ENCODE measurements at regions not wholly inside any gene's neighbourhood (a gene's known extent, or its start where the extent isn't known, plus 50 kb on each side); places are given as distances from the start of the nearest gene placed in this dataset.
"Not testable (repeated sequence)": the region's sequence is repeated elsewhere in the genome, so short reads cannot be mapped to it uniquely, and the experiment has no call there.

- H3K4me1 Mint-ChIP-seq; H3K9me3 ChIP-seq (ENCODE audit: control extremely low read depth in 1 of 3, control insufficient read depth in 2 of 3, insufficient read depth in 1 of 3, low read length in 2 of 3); H2AFZ ChIP-seq (ENCODE audit: insufficient read depth, low read depth, low read length, poor library complexity, severe bottlenecking); H3K79me2 ChIP-seq (ENCODE audit: control insufficient read depth, insufficient read depth, low read length); H3K27ac Mint-ChIP-seq; H3K27me3 ChIP-seq (replicated peaks in 1 of 4; ENCODE audit: control extremely low read depth in 1 of 4, control insufficient read depth in 3 of 4, insufficient read depth in 4 of 4, low read length in 3 of 4); H3K4me3 ChIP-seq (ENCODE audit: control extremely low read depth in 1 of 5, extremely low read depth in 1 of 5, insufficient read depth in 1 of 5, low read depth in 2 of 5, low read length in 4 of 5); ATAC-seq (ENCODE audit: low read depth); intact Hi-C loops (cut with micrococcal nuclease); H3K36me3 ChIP-seq (replicated peaks in 1 of 2; ENCODE audit: control extremely low read depth in 1 of 2, control insufficient read depth in 1 of 2, extremely low read depth in 1 of 2, insufficient read depth in 2 of 2, low read length in 1 of 2); POLR2A ChIA-PET; H3K9me3 Mint-ChIP-seq (ENCODE audit: insufficient read depth); H3K4me1 ChIP-seq (ENCODE audit: control insufficient read depth in 2 of 2, insufficient read depth in 2 of 2, low read length in 2 of 2); H3K4me2 ChIP-seq (replicated peaks; ENCODE audit: low read depth, low read length, poor library complexity, severe bottlenecking); H3K9ac ChIP-seq (ENCODE audit: low read length); H4K20me1 ChIP-seq (ENCODE audit: control insufficient read depth, insufficient read depth, low read length, poor library complexity, severe bottlenecking); DNase-seq; H3K27ac ChIP-seq (ENCODE audit: low read length in 2 of 2); CTCF ChIA-PET; H3K4me3 Mint-ChIP-seq: not testable (repeated sequence)
- H3K27me3 Mint-ChIP-seq = peaks cover 13% of the 10 kb centered on the region
- WGBS (ENCODE audit: insufficient coverage) = 80% methylated on average over 1 of the region's 3 CpGs
Observed at GRCh38 chr14:23892289-23892688, 61.3 kb upstream of the DHRS4 start.

GRCh38 chr14:23894362-23895052, 59.1 kb upstream of the DHRS4 start:
- Histone ChIP-seq H3K79me2 (ENCODE audit: control insufficient read depth, insufficient read depth, low read length) (no peaks in the 10 kb centered on the region), H3K4me3 (ENCODE audit: control extremely low read depth in 1 of 5, extremely low read depth in 1 of 5, insufficient read depth in 1 of 5, low read depth in 2 of 5, low read length in 4 of 5) (no peak overlapping the region), H3K4me1 (ENCODE audit: control insufficient read depth in 2 of 2, insufficient read depth in 2 of 2, low read length in 2 of 2) (no peaks in the 10 kb centered on the region), H2AFZ (ENCODE audit: insufficient read depth, low read depth, low read length, poor library complexity, severe bottlenecking) (no peak overlapping the region), H3K9me3 (ENCODE audit: control extremely low read depth in 1 of 3, control insufficient read depth in 2 of 3, insufficient read depth in 1 of 3, low read length in 2 of 3) (peaks cover 0 to 9% (median 0%) of the 10 kb centered on the region in 3 donors), H3K27ac (ENCODE audit: low read length in 2 of 2) (no peak overlapping the region), H3K9ac (ENCODE audit: low read length) (no peak overlapping the region), H3K4me2 (replicated peaks; ENCODE audit: low read depth, low read length, poor library complexity, severe bottlenecking) (no peak overlapping the region), H3K27me3 (replicated peaks in 1 of 4; ENCODE audit: control extremely low read depth in 1 of 4, control insufficient read depth in 3 of 4, insufficient read depth in 4 of 4, low read length in 3 of 4) (peaks cover 0 to 3% (median 0%) of the 10 kb centered on the region in 4 experiments), H3K36me3 (replicated peaks in 1 of 2; ENCODE audit: control extremely low read depth in 1 of 2, control insufficient read depth in 1 of 2, extremely low read depth in 1 of 2, insufficient read depth in 2 of 2, low read length in 1 of 2) (no peaks in the 10 kb centered on the region), H4K20me1 (ENCODE audit: control insufficient read depth, insufficient read depth, low read length, poor library complexity, severe bottlenecking) (no peaks in the 10 kb centered on the region)
- H3K4me3 Mint-ChIP-seq = no peak overlapping the region
- CTCF ChIA-PET = no interaction called here
- intact Hi-C loops (cut with micrococcal nuclease) = no loop called here
- ATAC-seq (ENCODE audit: low read depth) (no peak), DNase-seq (no peak)
- 90% methylated on average over 4 of the region's 4 CpGs for WGBS (ENCODE audit: insufficient coverage)
- no peaks in the 10 kb centered on the region for H3K9me3 Mint-ChIP-seq (ENCODE audit: insufficient read depth)
- H3K27ac Mint-ChIP-seq = no peak overlapping the region
- H3K27me3 Mint-ChIP-seq = peaks cover 6% of the 10 kb centered on the region
- no peaks in the 10 kb centered on the region for H3K4me1 Mint-ChIP-seq
- POLR2A ChIA-PET = no interaction called here
- no peak for TF ChIP-seq CTCF (IDR thresholded peaks at IDR 0.05)
- TF ChIP-seq EZH2 (IDR thresholded peaks at IDR 0.05; ENCODE audit: borderline replicate concordance, insufficient read depth, low read depth, low read length, poor library complexity, severe bottlenecking) = no peak

All from B cell (primary cell).